Mesendoderm (in vitro differentiated cells): ENCODE measurements at regions not wholly inside any gene's neighbourhood (a gene's known extent, or its start where the extent isn't known, plus 50 kb on each side); places are given as distances from the start of the nearest gene placed in this dataset.

ENCODE experiments used
- DNase-seq: peaks from one replicate; pipeline ENCODE4 v3.0.0; 2013
- H2AK5ac ChIP-seq: 2 replicates; pipeline ENCODE4 v1.6.1; 2013; ENCODE audit warnings: low read length, inconsistent platforms
- H2BK120ac ChIP-seq: 2 replicates; pipeline ENCODE4 v1.6.1; 2013; ENCODE audit warnings: low read depth, mild to moderate bottlenecking, low read length, moderate library complexity, mixed read lengths
- H2BK15ac ChIP-seq: replicated peaks from 2 replicates; pipeline ENCODE4 v1.6.1; 2013; ENCODE audit warnings: low read depth, mild to moderate bottlenecking, moderate library complexity
- H2BK5ac ChIP-seq: 2 replicates; pipeline ENCODE4 v1.6.1; 2013; ENCODE audit warnings: low read length, inconsistent platforms
- H3K18ac ChIP-seq: 2 replicates; pipeline ENCODE4 v1.6.1; 2013; ENCODE audit warnings: mild to moderate bottlenecking, low read length, mixed read lengths
- H3K23ac ChIP-seq: one replicate; pipeline ENCODE4 v1.6.1; 2013; ENCODE audit warnings: low read length
- H3K27ac ChIP-seq: 2 replicates; pipeline ENCODE4 v1.5.1; 2013; ENCODE audit warnings: low read depth, mild to moderate bottlenecking, inconsistent platforms, low read length, moderate library complexity
- H3K27me3 ChIP-seq: 2 replicates; pipeline ENCODE4 v1.6.1; 2013; ENCODE audit warnings: low read length, control low read depth, mild to moderate bottlenecking, inconsistent platforms; ENCODE audit not compliant: insufficient read depth, poor library complexity
- H3K36me3 ChIP-seq: 2 replicates; pipeline ENCODE4 v1.6.1; 2013; ENCODE audit warnings: low read length, inconsistent platforms; ENCODE audit not compliant: control insufficient read depth, insufficient read depth
- H3K4ac ChIP-seq: one replicate; pipeline ENCODE4 v1.6.1; 2013; ENCODE audit warnings: low read depth, mild to moderate bottlenecking, low read length, moderate library complexity
- H3K4me1 ChIP-seq: 2 replicates; pipeline ENCODE4 v1.6.1; 2013; ENCODE audit warnings: low read depth, low read length, inconsistent platforms; ENCODE audit not compliant: control insufficient read depth
- H3K4me2 ChIP-seq: 2 replicates; pipeline ENCODE4 v1.6.1; 2013; ENCODE audit warnings: low read length
- H3K4me3 ChIP-seq: 2 replicates; pipeline ENCODE4 v1.5.1; 2013; ENCODE audit warnings: mild to moderate bottlenecking, low read length
- H3K56ac ChIP-seq: one replicate; pipeline ENCODE4 v1.6.1; 2013; ENCODE audit warnings: low read length
- H3K79me1 ChIP-seq: 2 replicates; pipeline ENCODE4 v1.6.1; 2013; ENCODE audit warnings: low read length, inconsistent platforms
- H3K79me2 ChIP-seq: 2 replicates; pipeline ENCODE4 v1.6.1; 2013; ENCODE audit warnings: mild to moderate bottlenecking, low read length; ENCODE audit not compliant: control insufficient read depth, insufficient read depth
- H3K9ac ChIP-seq: 2 replicates; pipeline ENCODE4 v1.6.1; 2013; ENCODE audit warnings: low read length, inconsistent platforms
- H4K5ac ChIP-seq: one replicate; pipeline ENCODE4 v1.6.1; 2013; ENCODE audit warnings: low read length
- H4K8ac ChIP-seq: one replicate; pipeline ENCODE4 v1.6.1; 2013; ENCODE audit warnings: low read depth, mild to moderate bottlenecking, control low read depth, low read length, moderate library complexity
- WGBS: extraction: QIAGEN DNeasy Blood & Tissue Kit; methylation state at CpG from one replicate; pipeline ENCODE4 v1.1.7; 2013; ENCODE audit warnings: low lambda C conversion rate, missing lambda C conversion rate; ENCODE audit not compliant: insufficient coverage; ENCODE audit errors: extremely low coverage; 5-methylcytosine and 5-hydroxymethylcytosine counted together

DNA sequence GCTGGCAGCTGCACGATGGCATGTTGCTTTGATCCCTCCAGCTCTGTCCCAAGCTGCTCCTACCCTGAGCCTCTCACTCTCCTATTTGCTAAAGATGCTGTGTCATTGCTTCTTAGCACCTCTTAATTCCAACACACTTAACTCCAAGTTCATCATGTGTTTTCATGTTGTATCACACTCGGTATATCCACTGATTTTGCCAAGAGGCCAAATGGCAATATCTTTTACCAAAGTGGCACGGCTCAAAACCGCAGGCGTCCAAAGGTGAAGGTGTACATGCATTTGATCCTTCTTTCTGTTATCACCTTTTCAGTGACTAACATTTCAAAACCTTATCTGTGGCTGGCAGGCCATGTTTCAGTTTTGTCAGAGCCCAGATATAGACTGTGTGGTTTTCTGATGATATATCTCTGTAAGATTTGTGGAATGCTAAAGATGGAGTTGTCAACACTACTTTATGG, 217.0 kb downstream of the TBX18 start:
- WGBS: no CpG with 5 or more reads among the region's 5 CpGs
- no peak overlapping the region for H3K9ac ChIP-seq
- H3K36me3 ChIP-seq: no peaks in the 10 kb centered on the region
- no peak for DNase-seq
- no peaks in the 10 kb centered on the region for H3K27me3 ChIP-seq
- H4K5ac ChIP-seq: no peak overlapping the region
- no peak overlapping the region for H2BK120ac ChIP-seq
- no peak overlapping the region for H4K8ac ChIP-seq
- no peak overlapping the region for H3K56ac ChIP-seq
- H3K4ac ChIP-seq: no peak overlapping the region
- no peaks in the 10 kb centered on the region for H3K79me1 ChIP-seq
- no peaks in the 10 kb centered on the region for H3K79me2 ChIP-seq
- H3K23ac ChIP-seq: no peak overlapping the region
- H2BK15ac ChIP-seq: no peak overlapping the region
- H2BK5ac ChIP-seq: no peak overlapping the region
- no peaks in the 10 kb centered on the region for H3K4me1 ChIP-seq
- no peak overlapping the region for H3K18ac ChIP-seq
- H2AK5ac ChIP-seq: no peak overlapping the region
- no peak overlapping the region for H3K4me3 ChIP-seq
- no peak overlapping the region for H3K27ac ChIP-seq
- no peak overlapping the region for H3K4me2 ChIP-seq

DNA sequence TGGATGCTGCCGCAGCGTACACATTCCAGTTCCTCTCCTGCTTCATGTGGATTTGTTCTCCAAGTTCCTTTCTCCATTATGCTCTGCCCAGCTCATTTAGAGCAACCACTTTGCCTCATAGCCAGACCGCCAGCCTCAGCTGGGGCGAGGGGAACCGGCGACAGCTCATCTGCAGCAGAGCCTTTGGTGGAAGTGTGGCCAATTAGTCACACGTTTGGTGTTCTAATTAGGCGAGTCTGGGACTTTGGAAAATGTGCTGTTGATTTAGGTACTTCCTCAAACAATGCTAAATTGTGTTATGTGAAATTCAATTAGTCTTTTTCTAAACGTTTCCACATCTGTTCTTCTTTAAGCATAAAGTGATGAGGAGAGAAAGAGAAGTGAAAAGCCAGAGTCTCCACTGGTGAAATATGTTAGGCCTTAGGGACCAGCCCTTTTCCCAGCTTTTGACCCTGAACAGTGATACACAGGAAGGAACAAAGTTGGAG, 217.9 kb downstream of the TBX18 start:
- Histone ChIP-seq H3K4me3 (no peak overlapping the region), H2BK5ac (no peak overlapping the region), H3K4ac (no peak overlapping the region), H3K4me1 (no peaks in the 10 kb centered on the region), H3K27me3 (no peaks in the 10 kb centered on the region), H2BK15ac (no peak overlapping the region), H2AK5ac (no peak overlapping the region), H4K8ac (no peak overlapping the region), H2BK120ac (no peak overlapping the region), H3K27ac (no peak overlapping the region), H3K4me2 (no peak overlapping the region), H3K9ac (no peak overlapping the region), H3K36me3 (no peaks in the 10 kb centered on the region), H3K79me2 (no peaks in the 10 kb centered on the region), H3K18ac (no peak overlapping the region), H3K23ac (no peak overlapping the region), H3K56ac (no peak overlapping the region), H4K5ac (no peak overlapping the region), H3K79me1 (no peaks in the 10 kb centered on the region)
- no CpG with 5 or more reads among the region's 9 CpGs for WGBS
- DNase-seq: peak; percentile 11

DNA sequence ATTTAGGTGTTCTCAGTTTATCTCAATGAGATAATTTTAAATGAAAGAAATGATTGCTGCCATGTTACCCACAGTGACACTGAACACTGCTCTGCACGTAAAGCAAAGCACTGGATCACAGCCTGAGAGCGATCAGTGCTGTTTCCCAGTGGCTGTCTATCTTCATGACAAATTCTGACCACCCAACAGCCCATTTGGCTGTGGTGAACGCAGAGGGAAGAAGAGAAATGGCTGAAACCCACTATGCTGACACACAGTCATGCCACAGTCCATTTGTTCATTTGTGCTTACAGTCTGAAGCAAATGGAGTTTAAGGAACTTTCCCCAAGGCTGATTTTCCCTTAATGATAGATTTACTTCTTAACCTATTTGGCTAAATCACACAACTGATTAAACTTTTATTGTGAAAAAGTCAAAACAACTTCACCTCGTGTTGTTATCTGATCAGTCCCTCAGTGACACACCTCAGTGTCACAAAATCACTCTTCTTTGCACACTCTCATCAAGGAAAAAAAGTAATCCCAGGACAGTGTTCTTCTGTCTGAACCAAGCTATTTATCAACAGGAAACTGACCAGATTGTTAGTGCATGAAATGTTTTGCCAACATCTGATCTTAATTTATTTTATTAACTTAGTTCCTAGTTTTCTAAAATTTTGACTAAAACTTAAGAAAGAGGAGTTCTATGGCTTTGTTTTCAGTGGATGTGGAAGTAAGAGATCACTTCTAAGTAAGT, 225.1 kb downstream of the TBX18 start:
- DNase-seq: no peak
- Histone ChIP-seq H3K27ac (no peak overlapping the region), H3K4ac (no peak overlapping the region), H3K56ac (no peak overlapping the region), H3K27me3 (peaks cover 13% of the 10 kb centered on the region), H2BK5ac (no peak overlapping the region), H3K18ac (no peak overlapping the region), H2BK15ac (no peak overlapping the region), H3K4me2 (no peak overlapping the region), H3K4me3 (no peak overlapping the region), H2AK5ac (no peak overlapping the region), H3K79me1 (no peaks in the 10 kb centered on the region), H3K23ac (no peak overlapping the region), H3K9ac (no peak overlapping the region), H4K5ac (no peak overlapping the region), H3K79me2 (no peaks in the 10 kb centered on the region), H3K4me1 (no peaks in the 10 kb centered on the region), H4K8ac (no peak overlapping the region), H3K36me3 (no peaks in the 10 kb centered on the region), H2BK120ac (no peak overlapping the region)
- no CpG with 5 or more reads among the region's 4 CpGs for WGBS

DNA sequence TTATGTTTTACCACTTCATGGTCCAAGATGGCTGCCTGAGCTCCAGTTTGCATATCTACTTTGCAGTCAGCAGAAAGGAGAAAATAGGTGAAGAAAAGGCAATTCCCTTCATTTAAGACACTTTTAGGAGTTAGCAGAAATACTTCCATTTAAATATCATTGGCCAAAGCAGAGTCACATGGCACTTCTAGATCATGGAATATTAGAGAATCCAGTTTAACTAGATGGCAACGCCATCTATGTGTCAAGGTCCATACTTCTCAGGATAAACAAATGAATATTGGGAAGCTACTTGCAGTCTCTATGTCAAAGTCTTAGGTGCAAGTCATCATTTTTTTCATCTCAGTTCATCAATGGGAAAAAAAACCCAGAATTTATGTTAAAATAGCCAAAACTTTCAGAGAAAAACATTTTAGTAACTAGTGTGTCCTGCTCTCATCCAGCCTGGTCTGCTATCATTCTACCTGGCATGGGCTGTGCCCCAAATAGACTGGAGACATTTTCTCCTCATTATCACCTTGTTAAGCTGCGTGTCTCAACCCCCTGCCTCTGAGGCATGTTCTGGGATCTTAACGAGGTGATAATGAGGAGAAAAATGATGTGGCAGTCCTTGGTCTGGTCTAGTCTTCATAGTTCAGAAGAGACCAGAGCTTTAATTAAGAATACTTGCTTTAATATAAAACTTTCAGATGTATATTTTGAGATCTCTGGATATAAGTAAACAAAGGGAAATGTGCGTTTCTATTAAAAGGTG, 227.3 kb downstream of the TBX18 start:
- no peak overlapping the region for H2BK5ac ChIP-seq
- no CpG with 5 or more reads among the region's 4 CpGs for WGBS

DNA sequence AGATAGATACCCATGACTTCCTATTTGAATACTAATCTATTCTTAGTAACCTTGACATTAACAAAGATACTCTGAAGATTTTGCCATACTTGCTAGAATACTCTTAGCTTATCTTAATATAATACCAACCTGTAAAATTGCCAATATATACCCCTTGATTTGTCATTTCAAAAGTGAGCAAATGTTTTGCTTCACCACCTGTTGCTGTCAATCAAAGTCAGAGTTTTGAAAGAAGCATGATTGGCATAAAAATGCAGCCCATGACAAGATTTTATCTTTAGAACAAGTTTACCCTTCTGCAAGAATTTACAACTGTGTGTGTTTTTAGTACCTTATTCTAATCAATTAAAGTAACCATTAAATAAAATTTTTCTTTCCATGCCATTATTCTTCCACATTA, 236.2 kb downstream of the TBX18 start:
- Histone ChIP-seq H3K27ac (no peak overlapping the region), H2BK5ac (no peak overlapping the region), H3K23ac (no peak overlapping the region), H3K27me3 (no peaks in the 10 kb centered on the region), H3K79me1 (no peaks in the 10 kb centered on the region), H4K8ac (no peak overlapping the region), H4K5ac (no peak overlapping the region), H2BK120ac (no peak overlapping the region), H3K9ac (no peak overlapping the region), H3K4me2 (no peak overlapping the region), H3K56ac (no peak overlapping the region), H2BK15ac (no peak overlapping the region), H3K36me3 (no peaks in the 10 kb centered on the region), H3K4ac (no peak overlapping the region), H3K79me2 (no peaks in the 10 kb centered on the region), H3K18ac (no peak overlapping the region), H2AK5ac (no peak overlapping the region), H3K4me3 (no peak overlapping the region), H3K4me1 (no peaks in the 10 kb centered on the region)
- no peak for DNase-seq

More for the DNA sequence above, 227.3 kb downstream of the TBX18 start:
- Histone ChIP-seq H3K18ac (no peak overlapping the region), H3K79me2 (no peaks in the 10 kb centered on the region), H3K23ac (no peak overlapping the region), H3K79me1 (no peaks in the 10 kb centered on the region), H2BK15ac (no peak overlapping the region), H3K27ac (no peak overlapping the region), H3K27me3 (peaks cover 13% of the 10 kb centered on the region), H4K8ac (no peak overlapping the region), H3K4me1 (no peaks in the 10 kb centered on the region), H3K4me3 (no peak overlapping the region), H4K5ac (no peak overlapping the region), H3K9ac (no peak overlapping the region), H3K36me3 (no peaks in the 10 kb centered on the region), H2AK5ac (no peak overlapping the region), H3K56ac (no peak overlapping the region), H2BK120ac (no peak overlapping the region), H3K4ac (no peak overlapping the region), H3K4me2 (no peak overlapping the region)
- DNase-seq: peak; percentile 90
